Heart left ventricle (tissue), 13 donors: ENCODE measurements at regions not wholly inside any gene's neighbourhood (a gene's known extent, or its start where the extent isn't known, plus 50 kb on each side); places are given as distances from the start of the nearest gene placed in this dataset.

Experiments
- CTCF ChIP-seq, 12 donors: fragments of 200-600 bp; sonication (generic) in 4 of 12; IDR thresholded peaks; one replicate each; pipeline versions ENCODE4 v1.5.0 to v1.8.0; 2018 to 2022; ENCODE audit warnings: antibody characterized with exemption in 12 of 12, mild to moderate bottlenecking in 5 of 12
- POLR2A ChIP-seq, 2 donors: fragments of 450-650 bp; IDR thresholded peaks; one replicate each; pipeline ENCODE4 v1.6.1; 2017; ENCODE audit warnings: antibody characterized with exemption in 2 of 2, mild to moderate bottlenecking in 2 of 2, moderate library complexity in 2 of 2
- donor health status: ischemic (EF 13 %, LVEDD 7.1; RV severe dilation, severe dysfunction).
- donor health status: DM: no; HTN: yes; CAD: no.
- donor health status: DM: no; HTN: no; CAD: no.
- donor health status: ischemic (EF 25% LVEDD 6.9; RV normal size, moderate dysfunction).
- donor health status: ischemic (EF 25% LVEDD 5.7; RV mildly dilated, moderate dysfunction).
- donor health status: ischemic (EF 35%, LVEDD 5.7; RV mildly dilated, moderate dysfunction).
- donor health status: nonischemic (EF 11% LVEDD 7.7; RV severe dilation, severe dysfunction).
- donor health status: DM: yes; HTN: yes; CAD: no.
- donor health status: PGD.
- donor health status: ischemic (EF 29% LVEDD 5.4; RV normal size, mild dysfunction).
- donor health status: nonischemic (EF 23%, LVEDD 6.1; RV moderate dilation, normal function).

GRCh38 chr2:2714408-2714807 is 383.3 kb upstream of the MYT1L start:
- TF ChIP-seq CTCF (IDR thresholded peaks at IDR 0.05) (no peak), POLR2A (IDR thresholded peaks at IDR 0.05) (no peak)
